WTC11 (cell line): ENCODE measurements at regions not wholly inside any gene's neighbourhood (a gene's known extent, or its start where the extent isn't known, plus 50 kb on each side); places are given as distances from the start of the nearest gene placed in this dataset.

Experiments used
- ATAC-seq: fragments of 200-7000 bp; cut with Tn5 transposase; 2 replicates; pipeline ENCODE4 v1.10.0; 2021; ENCODE audit warnings: mild to moderate bottlenecking, moderate library complexity
- CTCF ChIA-PET: fragments of 300-600 bp; sonication (Branson Sonifier 250); formaldehyde crosslinking; loops from one replicate; lab custom pipeline; 2021; ENCODE audit warnings: antibody characterized with exemption; lab: Charles Lee
- POLR2A ChIA-PET: fragments of 350-600 bp; sonication (Branson Sonifier 250); formaldehyde crosslinking; loops from one replicate; lab custom pipeline; 2021; ENCODE audit warnings: antibody characterized with exemption; lab: Charles Lee
- DNase-seq: peaks from one replicate; pipeline ENCODE4 v3.0.0; 2021; ENCODE audit warnings: low spot score
- H3K27ac Mint-ChIP-seq: 2 replicates; pipeline ENCODE4 v1.8.0; 2021; ENCODE audit warnings: mixed read lengths
- H3K27me3 Mint-ChIP-seq: 2 replicates; pipeline ENCODE4 v1.8.0; 2021; ENCODE audit warnings: low read depth, mild to moderate bottlenecking, moderate library complexity, mixed read lengths
- H3K36me3 Mint-ChIP-seq: 2 replicates; pipeline ENCODE4 v1.8.0; 2021; ENCODE audit warnings: mixed read lengths
- H3K4me1 Mint-ChIP-seq: 2 replicates; pipeline ENCODE4 v1.8.0; 2022; ENCODE audit warnings: mixed read lengths
- H3K4me3 Mint-ChIP-seq: 2 replicates; pipeline ENCODE4 v1.8.0; 2021; ENCODE audit warnings: mild to moderate bottlenecking, moderate library complexity, mixed read lengths
- H3K9me3 Mint-ChIP-seq: 2 replicates; pipeline ENCODE4 v1.8.0; 2021; ENCODE audit warnings: mixed read lengths
- CBFB ChIP-seq: sonication (generic); formaldehyde crosslinking; IDR thresholded peaks from 2 replicates; pipeline ENCODE4 v1.8.1; 2022; ENCODE audit warnings: mild to moderate bottlenecking, low read depth, missing genetic modification reagents
- CREB1 ChIP-seq: sonication (generic); formaldehyde crosslinking; IDR thresholded peaks from 2 replicates; pipeline ENCODE4 v1.8.0; 2023; ENCODE audit warnings: mild to moderate bottlenecking, missing genetic modification reagents
- ELF4 ChIP-seq: sonication (generic); formaldehyde crosslinking; IDR thresholded peaks from 2 replicates; pipeline ENCODE4 v1.8.1; 2022; ENCODE audit warnings: low read depth, mild to moderate bottlenecking, moderate library complexity, missing genetic modification reagents
- ESRRA ChIP-seq: sonication (generic); formaldehyde crosslinking; IDR thresholded peaks from 2 replicates; pipeline ENCODE4 v1.8.1; 2022; ENCODE audit warnings: mild to moderate bottlenecking, missing genetic modification reagents, borderline replicate concordance
- FOXK1 ChIP-seq: sonication (generic); formaldehyde crosslinking; IDR thresholded peaks from 2 replicates; pipeline ENCODE4 v1.8.0; 2022; ENCODE audit warnings: mild to moderate bottlenecking, moderate library complexity, missing genetic modification reagents
- GABPB1 ChIP-seq: sonication (generic); formaldehyde crosslinking; IDR thresholded peaks from 2 replicates; pipeline ENCODE4 v1.8.1; 2023; ENCODE audit warnings: mild to moderate bottlenecking, missing genetic modification reagents
- JUN ChIP-seq: sonication (generic); formaldehyde crosslinking; IDR thresholded peaks from 2 replicates; pipeline ENCODE4 v1.8.0; 2023; ENCODE audit warnings: mild to moderate bottlenecking, missing genetic modification reagents
- MXD4 ChIP-seq: fragments of 250-450 bp; sonication (Bioruptor Pico); IDR thresholded peaks from 2 replicates; pipeline ENCODE4 v1.8.0; 2021; ENCODE audit warnings: mild to moderate bottlenecking, moderate library complexity, borderline replicate concordance
- MYBL2 ChIP-seq: sonication (generic); formaldehyde crosslinking; IDR thresholded peaks from 2 replicates; pipeline ENCODE4 v1.8.1; 2023; ENCODE audit warnings: mild to moderate bottlenecking, moderate library complexity, missing genetic modification reagents
- NFE2L1 ChIP-seq: sonication (generic); formaldehyde crosslinking; IDR thresholded peaks from 2 replicates; pipeline ENCODE4 v1.8.1; 2023; ENCODE audit warnings: missing genetic modification reagents
- NFYB ChIP-seq: sonication (generic); formaldehyde crosslinking; conservative IDR thresholded peaks from 2 replicates; pipeline ENCODE4 v1.8.0; 2022; ENCODE audit warnings: low read depth, missing genetic modification reagents
- NR3C1 ChIP-seq: sonication (generic); formaldehyde crosslinking; conservative IDR thresholded peaks from 2 replicates; pipeline ENCODE4 v1.8.1; 2023; ENCODE audit warnings: low read depth, mild to moderate bottlenecking, missing genetic modification reagents
- RORB ChIP-seq: fragments of 250-450 bp; sonication (Bioruptor Pico); IDR thresholded peaks from 2 replicates; pipeline ENCODE4 v1.9.0; 2021; ENCODE audit warnings: mild to moderate bottlenecking
- SMAD4 ChIP-seq: sonication (generic); formaldehyde crosslinking; IDR thresholded peaks from 2 replicates; pipeline ENCODE4 v1.8.0; 2022; ENCODE audit warnings: mild to moderate bottlenecking, missing genetic modification reagents
- SP1 ChIP-seq: sonication (generic); formaldehyde crosslinking; conservative IDR thresholded peaks from 2 replicates; pipeline ENCODE4 v1.8.1; 2022; ENCODE audit warnings: missing genetic modification reagents
- TCF7 ChIP-seq: sonication (generic); formaldehyde crosslinking; IDR thresholded peaks from 2 replicates; pipeline ENCODE4 v1.8.0; 2022; ENCODE audit warnings: mild to moderate bottlenecking, low read depth, missing genetic modification reagents, moderate library complexity
- ZNF232 ChIP-seq: sonication (generic); formaldehyde crosslinking; IDR thresholded peaks from 2 replicates; pipeline ENCODE4 v1.8.0; 2022; ENCODE audit warnings: mild to moderate bottlenecking, missing genetic modification reagents
- ZNF416 ChIP-seq: fragments of 250-450 bp; sonication (Bioruptor Pico); IDR thresholded peaks from 2 replicates; pipeline ENCODE4 v1.9.0; 2021; ENCODE audit warnings: mild to moderate bottlenecking, inconsistent platforms
- ZNF671 ChIP-seq: fragments of 250-450 bp; sonication (Bioruptor Pico); IDR thresholded peaks from 2 replicates; pipeline ENCODE4 v1.8.0; 2021; ENCODE audit warnings: mild to moderate bottlenecking
- TF ChIP-seq, protein P1 (sequence below): fragments of 250-450 bp; sonication (Bioruptor Pico); IDR thresholded peaks from 2 replicates; pipeline ENCODE4 v1.9.0; 2021; ENCODE audit warnings: moderate library complexity, mild to moderate bottlenecking, inconsistent platforms, borderline replicate concordance
- TF ChIP-seq, protein P2 (sequence below): fragments of 250-450 bp; sonication (Bioruptor Pico); IDR thresholded peaks from 2 replicates; pipeline ENCODE4 v1.9.0; 2021; ENCODE audit warnings: mild to moderate bottlenecking
- TF ChIP-seq, protein P3 (sequence below): sonication (generic); formaldehyde crosslinking; IDR thresholded peaks from 2 replicates; pipeline ENCODE4 v1.8.1; 2023; ENCODE audit warnings: mild to moderate bottlenecking, missing genetic modification reagents
- TF ChIP-seq, protein P4 (sequence below): sonication (generic); formaldehyde crosslinking; IDR thresholded peaks from 2 replicates; pipeline ENCODE4 v1.8.1; 2023; ENCODE audit warnings: mild to moderate bottlenecking, missing genetic modification reagents, borderline replicate concordance
- TF ChIP-seq, protein P5 (sequence below): fragments of 250-450 bp; sonication (Bioruptor Pico); IDR thresholded peaks from 2 replicates; pipeline ENCODE4 v1.8.0; 2021; ENCODE audit warnings: mild to moderate bottlenecking

DNA sequence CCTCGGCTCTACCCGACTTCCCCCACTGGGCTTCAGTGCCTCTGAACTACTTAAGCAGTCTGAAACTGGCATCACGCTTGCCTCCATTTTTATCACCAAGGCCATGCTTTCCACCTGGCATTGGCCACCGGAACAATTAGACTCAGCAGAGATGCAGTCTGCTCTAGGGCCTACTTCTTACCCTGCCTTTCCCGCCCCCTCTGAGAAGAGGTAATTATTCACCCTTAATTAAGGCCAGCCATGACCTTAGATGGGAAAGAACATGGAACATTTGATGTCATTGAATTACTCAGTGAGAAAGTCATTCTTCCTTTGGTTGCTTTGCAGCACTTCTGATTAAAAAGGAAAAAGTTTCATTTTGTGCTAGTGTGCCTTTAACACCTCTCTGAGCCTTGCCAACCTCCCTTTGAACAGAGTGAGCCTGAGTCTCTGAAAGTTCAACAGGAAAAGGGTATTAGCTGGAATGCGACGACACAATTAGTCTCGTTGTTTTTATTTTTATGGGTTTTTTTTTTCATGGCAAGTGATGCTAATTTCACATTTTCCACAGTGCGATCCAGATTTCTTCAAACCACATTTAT is 60.9 kb upstream of the TNRC6A start:
- H3K4me3 Mint-ChIP-seq = no peak overlapping the region
- DNase-seq = no peak
- H3K27me3 Mint-ChIP-seq = no peaks in the 10 kb centered on the region
- no peak overlapping the region for H3K27ac Mint-ChIP-seq
- no peaks in the 10 kb centered on the region for H3K36me3 Mint-ChIP-seq
- TF ChIP-seq, protein P1, sequence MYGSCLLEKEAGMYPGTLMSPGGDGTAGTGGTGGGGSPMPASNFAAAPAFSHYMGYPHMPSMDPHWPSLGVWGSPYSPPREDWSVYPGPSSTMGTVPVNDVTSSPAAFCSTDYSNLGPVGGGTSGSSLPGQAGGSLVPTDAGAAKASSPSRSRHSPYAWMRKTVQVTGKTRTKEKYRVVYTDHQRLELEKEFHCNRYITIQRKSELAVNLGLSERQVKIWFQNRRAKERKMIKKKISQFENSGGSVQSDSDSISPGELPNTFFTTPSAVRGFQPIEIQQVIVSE (CRISPR knock-in tag) = no peak
- TF ChIP-seq NFYB (CRISPR knock-in tag) (no peak), ZNF232 (no peak), ZNF671 (CRISPR knock-in tag) (no peak), CREB1 (CRISPR knock-in tag) (no peak), ZNF416 (no peak), RORB (CRISPR knock-in tag) (no peak), NFE2L1 (CRISPR knock-in tag) (no peak)
- TF ChIP-seq, all 79 proteins: peak for 0
- ChIA-PET CTCF (no interaction called here), POLR2A (no interaction called here)
- ATAC-seq = no peak
- peaks cover 16% of the 10 kb centered on the region for H3K4me1 Mint-ChIP-seq
- no peaks in the 10 kb centered on the region for H3K9me3 Mint-ChIP-seq

DNA sequence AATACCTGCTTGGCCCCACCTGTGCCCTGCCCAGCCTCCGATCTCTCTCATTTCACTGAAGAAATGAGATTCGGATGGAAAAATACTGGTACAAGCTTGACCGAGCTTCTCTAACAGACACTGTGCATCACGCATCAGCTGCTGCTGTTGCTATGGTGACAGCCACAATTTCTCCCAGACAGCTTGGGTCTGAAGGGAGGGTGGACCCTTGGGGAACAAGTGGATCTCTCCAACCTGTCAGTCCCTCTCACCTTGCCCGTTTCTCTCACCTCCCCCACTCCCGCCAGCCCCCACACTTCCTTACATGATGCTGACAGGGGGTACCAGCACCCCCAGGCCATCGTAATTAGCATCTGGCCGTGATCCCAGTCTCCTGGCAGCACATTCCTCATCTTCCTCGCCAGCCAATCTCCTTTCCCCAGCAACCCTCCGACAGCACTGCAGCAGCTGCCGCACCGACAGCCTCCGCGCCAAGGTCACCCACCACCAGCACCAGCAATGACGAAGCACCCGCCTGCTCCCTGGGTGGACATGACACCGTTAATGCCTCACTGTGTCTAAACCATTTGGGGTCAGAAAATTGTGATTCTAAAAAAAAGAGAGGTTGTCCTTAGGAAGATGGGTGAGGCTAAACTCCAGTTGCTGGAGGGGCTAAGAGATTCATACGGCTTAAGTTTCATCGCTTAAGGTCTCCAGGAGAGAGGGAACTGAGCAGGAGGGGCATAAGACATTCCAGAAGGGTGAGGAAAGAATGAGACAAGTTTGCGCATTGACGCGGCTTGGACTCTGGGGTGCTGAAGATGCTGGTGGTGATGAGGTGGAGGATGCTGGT is 58.6 kb upstream of the TNRC6A start:
- Mint-ChIP-seq H3K27me3 (no peaks in the 10 kb centered on the region), H3K36me3 (no peaks in the 10 kb centered on the region), H3K4me3 (peak overlapping the region; percentile 4), H3K9me3 (no peaks in the 10 kb centered on the region), H3K27ac (no peak overlapping the region; the same call in 1 of the 2 replicates), H3K4me1 (peaks cover 16% of the 10 kb centered on the region)
- DNase-seq (peak; percentile 34), ATAC-seq (peak; percentile 82)
- CTCF ChIA-PET = interaction anchor here (1.8 kb wide), 1 partner anchor 24 kb away, joined by 4 read pairs; no protein-coding TSS in a partner anchor
- POLR2A ChIA-PET = interaction anchor here (0.6 kb wide), 1 partner anchor 14 kb away, joined by 3 read pairs; no protein-coding TSS in a partner anchor
- TF ChIP-seq, protein P2, sequence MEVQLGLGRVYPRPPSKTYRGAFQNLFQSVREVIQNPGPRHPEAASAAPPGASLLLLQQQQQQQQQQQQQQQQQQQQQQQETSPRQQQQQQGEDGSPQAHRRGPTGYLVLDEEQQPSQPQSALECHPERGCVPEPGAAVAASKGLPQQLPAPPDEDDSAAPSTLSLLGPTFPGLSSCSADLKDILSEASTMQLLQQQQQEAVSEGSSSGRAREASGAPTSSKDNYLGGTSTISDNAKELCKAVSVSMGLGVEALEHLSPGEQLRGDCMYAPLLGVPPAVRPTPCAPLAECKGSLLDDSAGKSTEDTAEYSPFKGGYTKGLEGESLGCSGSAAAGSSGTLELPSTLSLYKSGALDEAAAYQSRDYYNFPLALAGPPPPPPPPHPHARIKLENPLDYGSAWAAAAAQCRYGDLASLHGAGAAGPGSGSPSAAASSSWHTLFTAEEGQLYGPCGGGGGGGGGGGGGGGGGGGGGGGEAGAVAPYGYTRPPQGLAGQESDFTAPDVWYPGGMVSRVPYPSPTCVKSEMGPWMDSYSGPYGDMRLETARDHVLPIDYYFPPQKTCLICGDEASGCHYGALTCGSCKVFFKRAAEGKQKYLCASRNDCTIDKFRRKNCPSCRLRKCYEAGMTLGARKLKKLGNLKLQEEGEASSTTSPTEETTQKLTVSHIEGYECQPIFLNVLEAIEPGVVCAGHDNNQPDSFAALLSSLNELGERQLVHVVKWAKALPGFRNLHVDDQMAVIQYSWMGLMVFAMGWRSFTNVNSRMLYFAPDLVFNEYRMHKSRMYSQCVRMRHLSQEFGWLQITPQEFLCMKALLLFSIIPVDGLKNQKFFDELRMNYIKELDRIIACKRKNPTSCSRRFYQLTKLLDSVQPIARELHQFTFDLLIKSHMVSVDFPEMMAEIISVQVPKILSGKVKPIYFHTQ (CRISPR knock-in tag) = no peak
- TF ChIP-seq SP1 (CRISPR knock-in tag) (no peak), GABPB1 (CRISPR knock-in tag) (no peak), CBFB (no peak), TCF7 (CRISPR knock-in tag) (no peak), ELF4 (no peak), MYBL2 (CRISPR knock-in tag) (no peak), CREB1 (CRISPR knock-in tag) (no peak), ESRRA (CRISPR knock-in tag) (no peak), FOXK1 (CRISPR knock-in tag) (no peak), MXD4 (no peak), NR3C1 (CRISPR knock-in tag) (no peak), JUN (CRISPR knock-in tag) (no peak), SMAD4 (CRISPR knock-in tag) (no peak)
- TF ChIP-seq, protein P3, sequence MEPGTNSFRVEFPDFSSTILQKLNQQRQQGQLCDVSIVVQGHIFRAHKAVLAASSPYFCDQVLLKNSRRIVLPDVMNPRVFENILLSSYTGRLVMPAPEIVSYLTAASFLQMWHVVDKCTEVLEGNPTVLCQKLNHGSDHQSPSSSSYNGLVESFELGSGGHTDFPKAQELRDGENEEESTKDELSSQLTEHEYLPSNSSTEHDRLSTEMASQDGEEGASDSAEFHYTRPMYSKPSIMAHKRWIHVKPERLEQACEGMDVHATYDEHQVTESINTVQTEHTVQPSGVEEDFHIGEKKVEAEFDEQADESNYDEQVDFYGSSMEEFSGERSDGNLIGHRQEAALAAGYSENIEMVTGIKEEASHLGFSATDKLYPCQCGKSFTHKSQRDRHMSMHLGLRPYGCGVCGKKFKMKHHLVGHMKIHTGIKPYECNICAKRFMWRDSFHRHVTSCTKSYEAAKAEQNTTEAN (CRISPR knock-in tag) = no peak
- TF ChIP-seq, protein P4, sequence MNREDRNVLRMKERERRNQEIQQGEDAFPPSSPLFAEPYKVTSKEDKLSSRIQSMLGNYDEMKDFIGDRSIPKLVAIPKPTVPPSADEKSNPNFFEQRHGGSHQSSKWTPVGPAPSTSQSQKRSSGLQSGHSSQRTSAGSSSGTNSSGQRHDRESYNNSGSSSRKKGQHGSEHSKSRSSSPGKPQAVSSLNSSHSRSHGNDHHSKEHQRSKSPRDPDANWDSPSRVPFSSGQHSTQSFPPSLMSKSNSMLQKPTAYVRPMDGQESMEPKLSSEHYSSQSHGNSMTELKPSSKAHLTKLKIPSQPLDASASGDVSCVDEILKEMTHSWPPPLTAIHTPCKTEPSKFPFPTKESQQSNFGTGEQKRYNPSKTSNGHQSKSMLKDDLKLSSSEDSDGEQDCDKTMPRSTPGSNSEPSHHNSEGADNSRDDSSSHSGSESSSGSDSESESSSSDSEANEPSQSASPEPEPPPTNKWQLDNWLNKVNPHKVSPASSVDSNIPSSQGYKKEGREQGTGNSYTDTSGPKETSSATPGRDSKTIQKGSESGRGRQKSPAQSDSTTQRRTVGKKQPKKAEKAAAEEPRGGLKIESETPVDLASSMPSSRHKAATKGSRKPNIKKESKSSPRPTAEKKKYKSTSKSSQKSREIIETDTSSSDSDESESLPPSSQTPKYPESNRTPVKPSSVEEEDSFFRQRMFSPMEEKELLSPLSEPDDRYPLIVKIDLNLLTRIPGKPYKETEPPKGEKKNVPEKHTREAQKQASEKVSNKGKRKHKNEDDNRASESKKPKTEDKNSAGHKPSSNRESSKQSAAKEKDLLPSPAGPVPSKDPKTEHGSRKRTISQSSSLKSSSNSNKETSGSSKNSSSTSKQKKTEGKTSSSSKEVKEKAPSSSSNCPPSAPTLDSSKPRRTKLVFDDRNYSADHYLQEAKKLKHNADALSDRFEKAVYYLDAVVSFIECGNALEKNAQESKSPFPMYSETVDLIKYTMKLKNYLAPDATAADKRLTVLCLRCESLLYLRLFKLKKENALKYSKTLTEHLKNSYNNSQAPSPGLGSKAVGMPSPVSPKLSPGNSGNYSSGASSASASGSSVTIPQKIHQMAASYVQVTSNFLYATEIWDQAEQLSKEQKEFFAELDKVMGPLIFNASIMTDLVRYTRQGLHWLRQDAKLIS (CRISPR knock-in tag) = no peak
- TF ChIP-seq, protein P5, sequence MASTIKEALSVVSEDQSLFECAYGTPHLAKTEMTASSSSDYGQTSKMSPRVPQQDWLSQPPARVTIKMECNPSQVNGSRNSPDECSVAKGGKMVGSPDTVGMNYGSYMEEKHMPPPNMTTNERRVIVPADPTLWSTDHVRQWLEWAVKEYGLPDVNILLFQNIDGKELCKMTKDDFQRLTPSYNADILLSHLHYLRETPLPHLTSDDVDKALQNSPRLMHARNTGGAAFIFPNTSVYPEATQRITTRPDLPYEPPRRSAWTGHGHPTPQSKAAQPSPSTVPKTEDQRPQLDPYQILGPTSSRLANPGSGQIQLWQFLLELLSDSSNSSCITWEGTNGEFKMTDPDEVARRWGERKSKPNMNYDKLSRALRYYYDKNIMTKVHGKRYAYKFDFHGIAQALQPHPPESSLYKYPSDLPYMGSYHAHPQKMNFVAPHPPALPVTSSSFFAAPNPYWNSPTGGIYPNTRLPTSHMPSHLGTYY = no peak
